Right ventricle myocardium superior (tissue), 1 donor: ENCODE measurements at regions not wholly inside any gene's neighbourhood (a gene's known extent, or its start where the extent isn't known, plus 50 kb on each side); places are given as distances from the start of the nearest gene placed in this dataset.

ENCODE experiments used
- ATAC-seq: fragments of 200-7000 bp; cut with Tn5 transposase; one replicate; pipeline ENCODE4 v1.9.1; 2020; ENCODE audit warnings: mild to moderate bottlenecking; ENCODE audit not compliant: poor library complexity
- DNase-seq: peaks from one replicate; pipeline ENCODE4 v3.0.0-alpha.2; 2020
- intact Hi-C: fragments of 100-400 bp; cut with DNase I; formaldehyde crosslinking; loops from one replicate; pipeline ENCODE4 v1.11.2; 2022
- donor health status: DM: no; HTN: yes; CAD: no; lungs with severe emphysema.

- intact Hi-C loops: no loop called here
- ATAC-seq (no peak), DNase-seq (no peak)
These were observed 67.9 kb upstream of the GATA5 start for GRCh38 chr20:62543470-62544302.

DNA sequence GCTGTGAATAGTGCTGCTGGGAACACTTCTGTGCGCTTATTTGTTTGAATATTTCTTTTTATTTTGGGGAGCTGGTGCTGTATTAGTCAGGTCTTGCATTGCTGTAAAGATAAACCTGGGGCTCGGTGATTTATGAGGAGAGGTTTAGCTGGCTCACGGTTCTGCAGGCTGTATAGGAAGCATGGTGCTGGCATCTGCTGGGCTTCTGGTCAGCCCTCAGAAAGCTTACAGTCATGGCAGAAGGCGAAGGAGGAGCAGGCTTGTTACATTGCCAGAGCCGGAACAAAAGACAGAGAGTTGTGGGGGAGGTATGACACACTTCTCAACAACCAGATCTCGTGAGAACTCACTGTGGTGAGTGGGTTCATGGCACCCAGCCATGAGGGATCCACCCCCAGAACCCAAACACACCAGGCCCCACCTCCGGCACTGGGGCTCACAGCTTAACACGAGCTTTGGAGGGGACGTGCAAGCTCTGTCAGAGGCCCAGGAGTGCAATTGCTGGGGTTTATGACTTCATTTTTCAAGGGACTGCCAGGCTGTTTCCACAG lies 68.8 kb upstream of the GATA5 start:
- DNase-seq (no peak), ATAC-seq (no peak)
- intact Hi-C loops: no loop called here

DNA sequence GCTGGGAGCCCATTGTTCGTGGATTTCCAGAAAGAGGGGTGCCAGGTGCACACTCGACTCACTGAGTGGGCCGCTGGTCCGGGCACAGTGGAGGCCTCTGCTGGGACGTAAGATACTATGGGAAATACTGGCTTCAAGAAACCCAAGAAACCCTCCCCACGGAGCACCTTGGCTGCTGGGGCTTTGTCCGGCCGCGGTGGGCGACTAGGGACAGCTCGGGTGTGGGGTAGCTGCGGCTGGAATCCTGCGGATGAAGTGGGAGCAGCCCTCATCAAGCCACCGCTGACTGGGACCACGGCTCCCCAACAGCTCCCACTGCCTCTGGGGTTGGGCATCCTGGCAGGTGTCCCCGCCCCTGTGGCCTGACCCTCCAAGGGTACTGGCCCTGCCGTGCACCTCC lies 69.5 kb upstream of the GATA5 start:
- intact Hi-C loops: no loop called here
- no peak for ATAC-seq
- no peak for DNase-seq

DNA sequence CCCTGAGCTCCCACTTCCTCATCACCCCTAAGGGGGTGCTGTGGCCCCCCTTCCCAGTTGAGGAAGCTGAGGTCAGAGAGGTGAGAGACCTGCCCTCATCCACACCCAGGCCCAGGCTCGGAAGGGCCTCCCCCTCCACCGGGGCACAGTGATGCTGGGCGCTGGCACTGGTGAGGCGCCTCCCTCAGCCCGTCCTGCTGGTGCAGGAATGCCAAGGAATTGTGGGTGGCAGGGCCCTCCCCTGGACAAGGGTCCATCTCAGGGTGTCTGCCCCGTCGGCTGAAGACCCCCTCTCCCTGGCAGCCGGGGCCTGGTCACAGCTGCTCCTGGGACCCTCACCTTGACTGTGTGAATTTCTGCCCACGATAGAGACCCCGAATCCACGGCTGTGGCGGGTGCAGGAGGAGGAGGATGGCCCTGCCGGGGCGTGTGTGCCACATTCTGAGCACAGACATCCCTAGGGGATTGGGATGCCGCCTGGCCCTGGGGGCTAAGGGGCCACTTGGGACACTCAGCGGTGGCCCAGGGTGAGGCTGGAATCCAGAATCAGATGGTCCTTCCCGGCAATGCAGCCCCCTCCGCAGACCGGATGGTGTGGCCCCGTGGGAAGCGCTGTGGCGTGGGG lies 70.2 kb upstream of the GATA5 start:
- DNase-seq (no peak), ATAC-seq (no peak)
- intact Hi-C loops: no loop called here

DNA sequence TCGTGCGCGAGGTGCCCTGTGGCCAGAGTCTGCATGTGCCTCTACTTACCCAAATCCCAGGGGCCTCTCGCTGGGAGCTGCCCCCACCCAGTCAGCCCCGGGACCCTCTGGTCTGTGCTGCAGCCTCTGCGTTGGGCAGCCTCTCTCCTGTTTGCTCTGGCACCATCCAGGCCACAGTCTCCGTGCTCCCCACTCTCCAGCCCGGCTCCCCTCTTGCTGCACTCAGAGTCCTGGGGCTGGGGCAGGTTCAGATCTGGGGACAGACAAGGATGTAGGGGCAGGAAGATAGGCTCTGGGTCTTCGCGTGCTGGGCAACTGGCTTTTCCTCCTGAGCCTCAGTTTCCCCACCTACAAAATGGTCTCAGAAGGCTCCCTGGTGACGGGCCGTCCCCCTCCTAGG lies 70.8 kb upstream of the GATA5 start:
- intact Hi-C loops: no loop called here
- DNase-seq: no peak
- ATAC-seq: no peak

DNA sequence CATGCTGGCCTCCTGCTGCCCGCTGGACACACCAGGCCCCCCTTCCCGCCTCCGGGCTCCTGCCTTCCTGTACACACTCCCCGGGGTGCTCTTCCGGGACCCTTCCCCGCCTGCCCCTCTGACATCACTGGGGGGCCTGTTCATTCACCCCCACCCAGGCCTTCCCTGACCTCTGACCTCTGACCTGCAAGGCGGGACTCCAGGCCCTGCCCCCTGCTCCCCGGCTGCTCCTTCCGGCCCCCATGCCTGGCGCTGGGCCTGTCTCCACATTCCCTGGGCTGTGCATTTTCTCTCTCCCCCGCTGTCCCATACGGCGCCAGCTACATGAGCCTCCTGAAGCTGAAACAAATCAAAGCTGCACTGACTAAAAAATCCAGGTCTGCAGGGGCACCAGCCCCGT lies 71.6 kb upstream of the GATA5 start:
- intact Hi-C loops: no loop called here
- ATAC-seq (no peak), DNase-seq (no peak)

DNA sequence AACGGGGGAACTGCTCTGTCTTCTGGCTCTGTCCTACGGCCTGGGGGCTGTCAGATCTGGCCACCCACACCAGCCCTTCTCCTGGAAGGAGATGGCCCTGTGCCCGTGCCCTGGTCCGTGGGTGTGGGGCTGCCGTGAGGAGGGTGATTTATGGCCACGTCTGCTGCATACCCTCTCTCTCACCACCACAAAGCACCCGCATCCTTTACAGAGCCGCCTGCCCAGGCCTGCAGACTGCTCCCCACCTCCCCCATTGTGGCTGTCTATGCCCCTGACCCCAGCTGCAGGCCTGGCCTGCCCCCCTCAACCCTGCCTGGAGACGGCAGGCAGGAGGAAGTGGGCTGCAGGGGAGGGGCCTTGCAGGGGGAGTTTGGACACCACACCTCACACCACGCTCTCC lies 72.7 kb upstream of the GATA5 start:
- ATAC-seq (no peak), DNase-seq (no peak)
- intact Hi-C loops: no loop called here

GRCh38 chr20:62549029-62549428 lies 73.2 kb upstream of the GATA5 start:
- ATAC-seq: no peak
- intact Hi-C loops: no loop called here
- DNase-seq: no peak

- DNase-seq (no peak), ATAC-seq (peak; percentile 42)
- intact Hi-C loops: no loop called here
These were observed 73.8 kb upstream of the GATA5 start for GRCh38 chr20:62549499-62550086.

DNA sequence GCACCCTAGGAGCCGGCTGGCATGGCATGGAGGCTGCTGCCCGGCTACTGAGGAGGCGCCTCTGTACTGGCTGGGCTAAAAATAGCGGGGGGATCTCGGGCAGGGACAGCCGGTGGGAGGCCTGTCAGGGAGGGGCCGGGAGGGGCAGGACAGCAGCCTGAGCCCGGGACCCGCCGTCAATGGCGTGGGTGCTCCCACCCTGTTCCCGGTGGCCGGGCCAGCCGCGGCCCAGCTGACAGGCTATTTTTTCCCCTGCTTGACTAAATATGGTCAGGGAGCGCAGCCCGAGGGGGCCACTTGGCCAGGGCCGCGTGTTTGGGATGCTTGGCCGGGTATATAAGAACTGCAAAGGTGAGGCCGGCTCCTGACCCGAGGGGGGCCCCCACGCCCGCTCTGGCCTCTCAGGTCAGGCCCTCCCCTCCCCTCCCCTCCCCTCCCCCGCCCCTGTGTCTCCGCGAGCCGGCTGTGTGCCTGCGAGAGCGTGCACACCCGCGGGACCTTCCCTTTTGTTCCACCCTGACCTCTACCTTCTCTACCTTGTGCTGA lies 74.4 kb upstream of the GATA5 start:
- intact Hi-C loops: no loop called here
- DNase-seq (peak; percentile 90), ATAC-seq (peak; percentile 78)

- no peak for DNase-seq
- ATAC-seq: no peak
- intact Hi-C loops: no loop called here
These were observed 75.9 kb upstream of the GATA5 start for GRCh38 chr20:62551407-62552323.

DNA sequence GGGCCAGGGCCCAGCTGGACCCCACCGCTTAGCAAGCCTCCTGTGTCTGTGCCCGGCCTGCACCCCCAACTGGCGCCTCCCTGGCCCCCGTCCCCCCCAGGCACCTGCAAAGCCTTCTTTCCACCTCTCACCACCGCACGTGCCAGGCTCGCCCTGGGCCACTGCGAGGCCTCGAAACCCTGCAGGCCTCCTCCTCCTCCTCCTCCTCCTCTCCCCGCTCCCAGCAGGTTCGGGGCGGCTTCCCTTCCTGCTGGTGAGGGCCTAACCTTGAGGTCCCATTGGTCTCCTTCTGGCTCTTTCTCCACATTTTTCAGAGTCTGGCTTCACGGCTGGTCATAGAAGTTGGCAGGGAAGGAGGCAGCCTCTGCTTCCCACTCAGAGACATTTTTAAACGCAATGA lies 76.8 kb upstream of the GATA5 start:
- DNase-seq (no peak), ATAC-seq (no peak)
- intact Hi-C loops: no loop called here

DNA sequence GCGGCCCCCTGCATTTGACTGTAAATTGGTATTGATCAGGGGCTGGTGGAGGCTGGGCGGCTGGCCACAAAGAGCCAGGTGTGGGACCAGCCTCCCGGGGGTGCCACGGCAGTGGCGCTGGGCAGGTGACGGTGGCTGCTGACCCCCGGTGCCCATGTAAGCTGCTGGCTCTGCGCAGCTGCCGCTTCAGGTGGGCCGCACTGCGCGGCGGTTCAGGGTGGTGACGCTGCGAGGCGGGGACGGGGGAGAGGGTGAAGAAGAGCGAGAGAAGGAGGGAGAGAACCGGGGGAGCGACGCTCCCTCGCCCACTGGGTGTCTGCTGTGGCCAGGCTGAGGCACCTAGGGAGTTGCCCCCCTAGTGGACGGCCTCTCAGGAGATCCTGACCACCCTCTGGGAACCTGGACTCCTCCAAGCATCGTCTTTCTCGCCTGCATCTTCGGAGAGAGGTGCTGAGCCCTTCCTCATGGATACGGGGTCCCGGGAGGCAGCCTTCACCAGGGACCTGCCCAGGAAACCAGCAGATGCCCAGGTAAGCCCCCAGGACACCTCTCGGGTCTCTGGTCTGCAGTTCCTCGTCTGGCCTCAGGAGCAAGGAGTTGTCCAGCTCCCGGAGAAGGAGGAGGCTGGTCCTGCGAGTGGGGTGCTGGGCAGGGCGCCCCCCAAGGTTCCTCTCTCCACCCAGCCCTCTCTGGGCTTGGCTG lies 77.5 kb upstream of the GATA5 start:
- ATAC-seq (no peak), DNase-seq (no peak)
- intact Hi-C loops: no loop called here

DNA sequence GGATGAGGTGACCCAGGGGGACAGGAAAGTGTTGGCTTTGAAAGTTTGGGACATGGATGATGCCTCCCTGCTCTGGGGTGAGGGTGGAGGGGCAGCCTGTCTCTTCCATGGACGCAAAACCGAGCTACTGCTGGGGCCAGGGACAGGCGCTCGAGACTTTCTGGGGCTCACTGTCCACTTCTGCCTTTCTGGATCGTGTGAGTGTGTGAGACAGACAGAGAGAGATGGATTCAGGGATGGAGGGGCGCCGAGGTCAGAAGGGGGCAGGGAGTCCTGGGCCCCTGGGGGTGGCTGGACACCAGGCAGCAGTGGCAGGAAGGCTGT lies 78.0 kb upstream of the GATA5 start:
- intact Hi-C loops: no loop called here
- no peak for ATAC-seq
- no peak for DNase-seq

DNA sequence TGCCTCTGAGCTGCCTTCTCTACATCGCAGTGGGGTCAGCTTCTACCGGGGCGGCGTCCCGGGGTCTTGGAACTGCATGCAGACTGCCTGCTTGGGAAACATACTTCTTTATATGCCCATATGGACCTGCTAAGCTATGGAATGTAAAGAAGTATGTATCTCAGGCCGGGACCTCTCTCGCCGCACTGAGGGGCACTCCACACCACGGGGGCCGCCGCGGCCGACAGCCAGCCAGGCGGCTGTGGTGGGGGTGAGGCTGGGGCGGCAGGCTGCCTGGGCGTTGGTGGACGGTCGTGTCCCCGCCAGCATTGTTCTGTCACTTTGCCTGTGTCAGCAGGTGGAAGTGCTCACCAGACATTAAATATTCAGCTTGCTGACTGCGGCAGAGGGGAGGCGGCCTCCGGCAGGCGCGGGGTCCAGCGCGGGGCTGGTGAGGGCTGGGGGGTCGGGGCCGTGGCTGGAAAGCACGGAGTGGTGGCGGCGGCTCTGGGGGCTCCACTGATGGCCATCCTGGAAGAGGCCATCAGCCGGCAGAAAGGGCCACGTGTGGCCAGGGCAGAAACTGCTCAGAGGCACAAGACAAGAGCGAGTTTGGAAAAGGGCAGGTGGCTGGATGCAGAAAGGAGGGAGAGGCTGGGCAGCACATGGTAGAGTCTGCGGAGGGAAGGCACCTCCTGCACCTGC lies 78.6 kb upstream of the GATA5 start:
- ATAC-seq (no peak), DNase-seq (no peak)
- intact Hi-C loops: no loop called here

DNA sequence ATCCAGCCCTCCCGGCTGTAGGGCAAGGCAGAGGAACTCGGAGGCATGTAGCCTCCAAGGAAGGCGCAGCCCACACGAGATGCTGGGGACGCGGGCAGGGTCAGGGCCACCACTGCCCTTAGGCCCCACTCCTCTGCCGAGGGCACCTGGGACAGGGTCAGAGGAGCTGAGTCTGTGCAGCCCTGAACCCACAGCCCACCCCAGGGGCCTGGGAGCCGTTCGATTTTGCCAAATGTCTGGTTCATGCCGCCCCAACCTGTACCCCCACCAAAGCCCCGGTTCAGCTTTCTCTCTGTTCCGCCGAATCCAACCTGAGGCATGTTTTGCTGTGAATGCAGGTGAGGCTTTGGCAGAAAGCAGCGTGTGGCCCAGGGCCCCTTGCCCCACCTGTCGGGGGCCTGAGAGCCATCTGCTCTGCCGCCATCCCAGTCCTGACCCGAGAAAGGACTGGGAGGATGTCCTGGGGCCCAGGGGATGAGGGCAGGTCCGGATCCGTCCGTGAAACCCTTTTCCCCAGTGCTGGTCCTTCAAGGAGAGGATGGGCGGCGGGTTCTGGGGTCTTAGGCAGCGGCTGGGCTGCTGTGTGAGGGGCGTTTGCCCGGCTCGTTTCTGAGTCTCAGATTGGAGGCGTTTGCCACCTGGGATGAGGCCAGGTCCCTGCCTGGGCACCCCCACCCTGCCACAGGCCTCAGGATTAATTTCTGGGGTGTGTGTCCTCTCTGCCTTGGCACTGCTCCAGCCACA lies 79.3 kb upstream of the GATA5 start:
- intact Hi-C loops: no loop called here
- DNase-seq (no peak), ATAC-seq (no peak)
